ENCODE measurements at regions not wholly inside any gene's neighbourhood (a gene's known extent, or its start where the extent isn't known, plus 50 kb on each side); places are given as distances from the start of the nearest gene placed in this dataset.

GRCh38 chr6:15914553-15914952 is 214.3 kb upstream of the MYLIP start:
- no peak for TF ChIP-seq CTCF (IDR thresholded peaks at IDR 0.05; ENCODE audit: insufficient read depth, low read length, severe bottlenecking)
- H3K27me3 ChIP-seq (ENCODE audit: control insufficient read depth, insufficient read depth, low read length), result no peaks in the 10 kb centered on the region
- no peaks in the 10 kb centered on the region for H3K36me3 ChIP-seq (ENCODE audit: control insufficient read depth, insufficient read depth, low read length)
- H3K4me3 ChIP-seq (ENCODE audit: low read depth, low read length), result no peak overlapping the region
- peak; percentile 23 for DNase-seq (ENCODE audit: low read depth)
- FAIRE-seq, result no peak

- no peaks in the 10 kb centered on the region for H3K27me3 ChIP-seq (ENCODE audit: control insufficient read depth, insufficient read depth, low read length)
- no peaks in the 10 kb centered on the region for H3K36me3 ChIP-seq (ENCODE audit: control insufficient read depth, insufficient read depth, low read length)
- no peak overlapping the region for H3K4me3 ChIP-seq (ENCODE audit: low read depth, low read length)
- TF ChIP-seq CTCF (IDR thresholded peaks at IDR 0.05; ENCODE audit: insufficient read depth, low read length, severe bottlenecking), result no peak
- no peak for FAIRE-seq
- no peak for DNase-seq (ENCODE audit: low read depth)
Measured at GRCh38 chr6:15913573-15913972, 215.3 kb upstream of the MYLIP start.

- FAIRE-seq (no peak), DNase-seq (ENCODE audit: low read depth) (no peak)
- no peak for TF ChIP-seq CTCF (IDR thresholded peaks at IDR 0.05; ENCODE audit: insufficient read depth, low read length, severe bottlenecking)
- no peaks in the 10 kb centered on the region for H3K36me3 ChIP-seq (ENCODE audit: control insufficient read depth, insufficient read depth, low read length)
- H3K27me3 ChIP-seq (ENCODE audit: control insufficient read depth, insufficient read depth, low read length), result no peaks in the 10 kb centered on the region
- no peak overlapping the region for H3K4me3 ChIP-seq (ENCODE audit: low read depth, low read length)
Measured at GRCh38 chr6:15912505-15913400, 216.1 kb upstream of the MYLIP start.

- DNase-seq (ENCODE audit: low read depth) (no peak), FAIRE-seq (no peak)
- Histone ChIP-seq H3K4me3 (ENCODE audit: low read depth, low read length) (no peak overlapping the region), H3K27me3 (ENCODE audit: control insufficient read depth, insufficient read depth, low read length) (no peaks in the 10 kb centered on the region), H3K36me3 (ENCODE audit: control insufficient read depth, insufficient read depth, low read length) (no peaks in the 10 kb centered on the region)
- TF ChIP-seq CTCF (IDR thresholded peaks at IDR 0.05; ENCODE audit: insufficient read depth, low read length, severe bottlenecking), result no peak
Measured at GRCh38 chr6:15911753-15912504, 217.0 kb upstream of the MYLIP start.

GRCh38 chr6:15909290-15910070 is 219.4 kb upstream of the MYLIP start:
- no peak for TF ChIP-seq CTCF (IDR thresholded peaks at IDR 0.05; ENCODE audit: insufficient read depth, low read length, severe bottlenecking)
- FAIRE-seq (peak; percentile 13), DNase-seq (ENCODE audit: low read depth) (no peak)
- Histone ChIP-seq H3K27me3 (ENCODE audit: control insufficient read depth, insufficient read depth, low read length) (no peaks in the 10 kb centered on the region), H3K36me3 (ENCODE audit: control insufficient read depth, insufficient read depth, low read length) (no peaks in the 10 kb centered on the region), H3K4me3 (ENCODE audit: low read depth, low read length) (no peak overlapping the region)

All from bronchial epithelial cell (primary cell).